Activated CD4-positive, alpha-beta T cell treated with anti-CD3 and anti-CD28 coated beads, Interleukin-2, amount 10 ng/mL, durations not matched to agents 7 days and 5 days (primary cell): ENCODE measurements at regions not wholly inside any gene's neighbourhood (a gene's known extent, or its start where the extent isn't known, plus 50 kb on each side); places are given as distances from the start of the nearest gene placed in this dataset.

Experiments used
- CTCF ChIA-PET: fragments of 350-600 bp; sonication (Branson Sonifier 250); formaldehyde crosslinking; loops from one replicate; lab custom pipeline; 2021; ENCODE audit warnings: antibody characterized with exemption; lab: Charles Lee
- POLR2A ChIA-PET: fragments of 350-600 bp; sonication (Branson Sonifier 250); formaldehyde crosslinking; loops from one replicate; lab custom pipeline; 2021; ENCODE audit warnings: antibody characterized with exemption; lab: Charles Lee
- DNase-seq: peaks from one replicate; pipeline ENCODE4 v3.0.0-alpha.2; 2020
- H3K27ac Mint-ChIP-seq: one replicate; pipeline ENCODE4 v1.8.0; 2021; ENCODE audit warnings: mild to moderate bottlenecking, moderate library complexity, mixed read lengths
- H3K27me3 Mint-ChIP-seq: one replicate; pipeline ENCODE4 v1.8.0; 2021; ENCODE audit warnings: mixed read lengths
- H3K36me3 Mint-ChIP-seq: one replicate; pipeline ENCODE4 v1.8.0; 2021; ENCODE audit warnings: low read depth, mixed read lengths
- H3K4me1 Mint-ChIP-seq: one replicate; pipeline ENCODE4 v1.8.0; 2021; ENCODE audit warnings: mixed read lengths
- H3K4me3 Mint-ChIP-seq: one replicate; pipeline ENCODE4 v1.8.0; 2021; ENCODE audit warnings: mild to moderate bottlenecking, moderate library complexity, mixed read lengths
- H3K9me3 Mint-ChIP-seq: one replicate; pipeline ENCODE4 v1.8.0; 2021; ENCODE audit warnings: mixed read lengths

DNA sequence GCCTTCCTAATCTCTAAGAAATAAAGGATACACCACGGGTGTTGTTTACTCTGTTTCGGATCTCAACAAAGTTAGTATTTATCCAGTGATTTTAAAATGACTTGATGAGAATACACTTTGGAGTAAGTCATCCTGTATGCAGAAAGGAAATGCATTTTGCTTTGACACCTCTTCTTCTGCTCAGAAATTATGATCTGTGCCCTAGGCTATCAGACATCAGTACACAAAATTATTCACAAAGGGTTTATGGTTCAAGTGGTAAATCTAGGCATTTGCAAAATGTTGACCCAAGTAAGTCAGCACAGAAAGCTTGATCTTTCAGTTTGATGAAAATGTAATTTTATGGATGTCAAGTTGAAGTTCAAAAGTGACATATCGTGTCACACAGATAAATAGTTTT lies 248.5 kb downstream of the ATP23 start:
- POLR2A ChIA-PET, result no interaction called here
- H3K36me3 Mint-ChIP-seq, result no peaks in the 10 kb centered on the region
- H3K9me3 Mint-ChIP-seq, result peaks cover 9% of the 10 kb centered on the region
- CTCF ChIA-PET, result no interaction called here
- H3K27me3 Mint-ChIP-seq, result peaks cover 10% of the 10 kb centered on the region
- no peak for DNase-seq
- no peak overlapping the region for H3K27ac Mint-ChIP-seq
- H3K4me3 Mint-ChIP-seq, result no peak overlapping the region
- no peaks in the 10 kb centered on the region for H3K4me1 Mint-ChIP-seq

DNA sequence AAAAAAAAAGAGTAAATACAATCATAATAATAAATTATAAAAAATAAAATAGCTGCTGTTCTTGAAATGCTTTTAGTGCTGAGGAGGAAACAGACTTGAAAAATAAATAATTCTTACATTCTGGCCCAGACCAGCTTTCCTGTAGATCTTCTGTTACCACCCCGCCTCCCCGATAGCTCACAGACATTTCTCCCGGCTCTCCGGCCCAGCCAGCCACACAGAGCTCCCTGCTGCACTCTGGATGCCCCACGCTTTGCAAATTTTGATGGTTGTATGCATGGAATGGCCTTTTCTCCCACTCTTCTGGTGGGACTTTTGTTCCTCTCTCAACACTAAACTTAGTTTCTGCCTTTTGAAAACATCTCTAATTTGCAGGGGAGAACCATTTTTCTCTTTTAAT lies 249.3 kb downstream of the ATP23 start:
- ChIA-PET CTCF (interaction anchor here (0.6 kb wide), 1 partner anchor 15 kb away, joined by 3 read pairs; no protein-coding TSS in a partner anchor), POLR2A (no interaction called here)
- H3K27me3 Mint-ChIP-seq, result peaks cover 10% of the 10 kb centered on the region
- H3K9me3 Mint-ChIP-seq, result peaks cover 8% of the 10 kb centered on the region
- DNase-seq, result no peak
- no peaks in the 10 kb centered on the region for H3K4me1 Mint-ChIP-seq
- H3K4me3 Mint-ChIP-seq, result no peak overlapping the region
- H3K27ac Mint-ChIP-seq, result no peak overlapping the region
- H3K36me3 Mint-ChIP-seq, result no peaks in the 10 kb centered on the region

DNA sequence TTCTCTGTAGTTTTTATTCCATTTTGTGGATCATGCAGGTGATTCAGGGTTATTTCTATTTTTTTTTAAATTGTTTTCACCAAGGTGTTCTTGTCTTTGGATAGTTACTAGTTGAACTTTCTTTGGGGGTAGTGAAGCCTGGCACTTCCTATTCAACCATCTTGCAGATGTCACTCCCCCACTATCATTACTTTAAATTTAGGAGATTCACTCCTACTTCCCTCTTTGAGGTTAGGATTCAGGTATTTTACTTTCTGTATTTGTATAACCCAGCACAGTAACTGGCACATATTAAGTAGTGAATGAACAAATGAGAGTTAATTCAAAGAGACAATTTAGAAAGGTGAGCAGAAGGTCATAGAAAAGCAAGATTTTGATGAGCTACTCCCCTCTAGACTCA lies 255.6 kb downstream of the ATP23 start:
- H3K36me3 Mint-ChIP-seq, result no peaks in the 10 kb centered on the region
- no peaks in the 10 kb centered on the region for H3K4me1 Mint-ChIP-seq
- no peaks in the 10 kb centered on the region for H3K9me3 Mint-ChIP-seq
- no peak overlapping the region for H3K4me3 Mint-ChIP-seq
- ChIA-PET CTCF (no interaction called here), POLR2A (no interaction called here)
- H3K27ac Mint-ChIP-seq, result no peak overlapping the region
- peaks cover 11% of the 10 kb centered on the region for H3K27me3 Mint-ChIP-seq
- no peak for DNase-seq

DNA sequence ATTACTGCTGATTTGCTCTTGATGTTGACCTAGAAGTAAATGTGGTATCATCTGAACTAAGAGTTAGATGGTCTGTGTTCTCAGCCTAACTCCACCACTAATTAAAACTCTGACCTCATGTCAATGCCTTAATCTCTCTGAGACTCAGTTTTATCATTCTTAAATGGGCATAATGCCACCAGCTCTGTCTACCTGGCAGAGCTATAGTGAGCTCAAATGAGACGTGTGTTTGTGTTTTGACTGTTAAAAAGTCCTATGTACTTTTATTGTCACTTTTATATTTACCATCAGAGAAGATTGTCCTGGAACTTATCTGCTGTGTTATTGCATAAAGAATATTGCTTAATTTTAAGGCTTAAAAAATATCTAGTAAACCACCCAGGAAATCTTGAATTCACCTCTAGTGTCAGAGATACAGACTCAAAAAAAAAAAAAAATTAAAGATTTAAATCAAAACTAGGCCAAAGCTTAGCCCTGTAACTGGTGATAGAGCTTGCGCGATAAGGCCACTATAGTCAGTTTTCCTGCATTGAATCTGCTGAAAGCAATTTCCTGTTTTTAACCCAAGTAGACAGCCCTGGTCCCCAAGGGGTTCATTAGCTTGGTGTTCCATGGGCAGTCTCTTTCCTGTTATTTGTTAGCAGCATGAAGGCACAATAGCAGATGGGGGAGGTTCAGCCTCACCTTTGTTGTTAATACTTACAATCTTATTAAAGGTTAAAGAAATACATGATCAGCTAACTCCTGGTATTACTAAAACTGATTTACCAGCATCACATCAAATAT lies 261.8 kb downstream of the ATP23 start:
- Mint-ChIP-seq H3K4me3 (no peak overlapping the region), H3K27ac (no peak overlapping the region), H3K36me3 (no peaks in the 10 kb centered on the region), H3K27me3 (peaks cover 2% of the 10 kb centered on the region), H3K4me1 (no peaks in the 10 kb centered on the region), H3K9me3 (no peaks in the 10 kb centered on the region)
- DNase-seq, result no peak
- CTCF ChIA-PET, result no interaction called here
- POLR2A ChIA-PET, result no interaction called here

DNA sequence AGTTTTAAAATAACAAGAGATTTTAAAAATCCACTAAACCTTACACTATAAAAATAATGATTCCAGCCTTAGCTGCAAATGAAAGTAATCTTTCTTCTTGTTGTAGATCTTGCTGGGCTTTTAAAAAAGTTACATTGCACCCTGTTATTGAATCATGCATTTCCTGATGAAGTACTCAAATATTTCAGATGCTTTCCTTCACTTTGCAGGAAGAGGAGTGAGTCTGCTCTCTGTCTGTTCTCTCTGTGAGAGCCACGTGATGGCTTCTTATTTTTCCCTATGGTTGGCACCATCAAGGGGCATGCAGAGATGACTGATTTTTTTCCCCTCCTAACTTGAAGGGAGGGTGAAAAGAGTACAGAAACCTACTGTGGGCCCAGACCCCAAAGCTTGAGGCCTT lies 262.7 kb downstream of the ATP23 start:
- POLR2A ChIA-PET, result no interaction called here
- no peak overlapping the region for H3K27ac Mint-ChIP-seq

DNA sequence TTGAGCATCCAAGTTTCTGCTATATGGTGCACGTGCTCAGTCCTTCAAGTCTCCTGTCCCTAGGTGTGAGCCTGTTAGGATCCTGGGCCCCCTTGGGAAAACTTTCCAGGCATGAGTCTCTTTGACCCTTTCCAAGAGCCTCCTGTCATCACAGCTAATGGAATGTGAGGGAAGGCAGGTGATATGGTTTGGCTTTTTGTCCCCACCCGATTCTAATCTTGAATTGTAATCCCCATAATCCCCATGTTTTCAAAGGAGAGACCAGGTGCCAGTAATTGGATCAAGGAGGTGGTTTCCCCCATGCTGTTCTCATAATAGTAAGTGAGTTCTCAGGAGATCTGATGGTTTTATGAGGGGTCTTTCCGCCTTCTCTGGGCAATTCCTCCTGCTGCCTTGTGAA lies 265.5 kb downstream of the ATP23 start:
- no peak overlapping the region for H3K4me3 Mint-ChIP-seq
- H3K27ac Mint-ChIP-seq, result no peak overlapping the region
- ChIA-PET CTCF (no interaction called here), POLR2A (no interaction called here)
- H3K9me3 Mint-ChIP-seq, result no peaks in the 10 kb centered on the region
- no peak for DNase-seq
- no peaks in the 10 kb centered on the region for H3K4me1 Mint-ChIP-seq
- H3K27me3 Mint-ChIP-seq, result no peaks in the 10 kb centered on the region
- no peaks in the 10 kb centered on the region for H3K36me3 Mint-ChIP-seq

More for the DNA sequence above, 262.7 kb downstream of the ATP23 start:
- H3K9me3 Mint-ChIP-seq, result no peaks in the 10 kb centered on the region
- CTCF ChIA-PET, result no interaction called here
- H3K4me3 Mint-ChIP-seq, result no peak overlapping the region
- H3K36me3 Mint-ChIP-seq, result no peaks in the 10 kb centered on the region
- H3K4me1 Mint-ChIP-seq, result no peaks in the 10 kb centered on the region
- peaks cover 2% of the 10 kb centered on the region for H3K27me3 Mint-ChIP-seq
- DNase-seq, result no peak

- Mint-ChIP-seq H3K36me3 (no peaks in the 10 kb centered on the region), H3K4me1 (no peaks in the 10 kb centered on the region), H3K9me3 (no peaks in the 10 kb centered on the region), H3K27me3 (peaks cover 3% of the 10 kb centered on the region), H3K27ac (no peak overlapping the region), H3K4me3 (no peak overlapping the region)
- DNase-seq, result no peak
- CTCF ChIA-PET, result no interaction called here
- POLR2A ChIA-PET, result no interaction called here
Measured at GRCh38 chr12:58211211-58211610, 269.8 kb downstream of the ATP23 start.

DNA sequence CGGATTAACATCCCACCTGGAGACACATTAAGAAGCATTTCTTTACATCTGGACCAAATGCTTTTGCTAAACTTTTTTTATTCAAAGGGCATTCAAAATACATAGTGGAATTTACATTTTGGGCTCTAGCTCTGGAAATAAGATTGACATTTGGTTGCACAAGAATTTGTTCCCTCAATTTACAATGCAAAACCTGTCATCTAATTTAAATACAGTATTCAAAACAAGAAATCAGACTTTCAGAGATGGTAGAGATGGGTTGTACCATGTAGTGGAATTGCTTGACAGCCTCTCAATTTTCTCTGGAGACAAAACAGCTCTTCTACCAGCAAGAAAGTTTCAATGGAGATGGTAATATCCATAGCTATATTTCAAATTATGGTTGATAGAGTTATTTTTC lies 275.8 kb downstream of the ATP23 start:
- peaks cover 5% of the 10 kb centered on the region for H3K27me3 Mint-ChIP-seq
- no peak overlapping the region for H3K4me3 Mint-ChIP-seq
- DNase-seq, result no peak
- H3K27ac Mint-ChIP-seq, result no peak overlapping the region
- CTCF ChIA-PET, result no interaction called here
- H3K4me1 Mint-ChIP-seq, result no peaks in the 10 kb centered on the region
- no peaks in the 10 kb centered on the region for H3K9me3 Mint-ChIP-seq
- no peaks in the 10 kb centered on the region for H3K36me3 Mint-ChIP-seq
- POLR2A ChIA-PET, result no interaction called here

DNA sequence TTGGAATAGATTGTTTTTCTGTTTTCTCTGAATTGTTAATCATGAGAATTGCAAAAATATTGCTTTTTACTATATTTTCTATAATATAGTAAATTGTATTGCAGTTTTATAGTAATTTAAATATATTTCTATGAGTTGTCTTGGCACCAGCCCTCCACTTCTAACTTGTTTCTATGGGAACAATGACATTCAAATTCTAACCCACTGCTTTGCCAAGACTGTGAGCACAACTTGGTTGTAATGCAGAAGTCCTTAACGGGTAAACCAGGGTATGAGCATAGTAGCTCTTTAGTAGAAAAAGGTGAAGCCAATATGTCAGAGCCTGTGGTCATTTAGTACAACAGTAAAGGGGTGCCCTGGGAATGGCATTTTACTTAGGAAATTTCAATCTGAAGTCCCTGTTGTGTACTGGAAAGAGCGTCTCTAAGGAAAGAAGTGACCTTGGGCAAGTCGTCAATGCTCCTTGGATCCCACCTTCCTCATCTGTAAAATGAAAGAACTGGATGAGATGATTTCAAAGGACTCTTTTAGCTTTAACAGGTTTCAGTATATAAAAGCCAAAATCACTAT lies 283.3 kb downstream of the ATP23 start:
- ChIA-PET POLR2A (no interaction called here), CTCF (no interaction called here)
- H3K9me3 Mint-ChIP-seq, result no peaks in the 10 kb centered on the region
- no peaks in the 10 kb centered on the region for H3K4me1 Mint-ChIP-seq
- H3K27me3 Mint-ChIP-seq, result no peaks in the 10 kb centered on the region
- no peak overlapping the region for H3K27ac Mint-ChIP-seq
- DNase-seq, result no peak
- H3K36me3 Mint-ChIP-seq, result no peaks in the 10 kb centered on the region
- no peak overlapping the region for H3K4me3 Mint-ChIP-seq

- Mint-ChIP-seq H3K4me1 (no peaks in the 10 kb centered on the region), H3K36me3 (no peaks in the 10 kb centered on the region), H3K4me3 (no peak overlapping the region), H3K27me3 (no peaks in the 10 kb centered on the region), H3K27ac (no peak overlapping the region), H3K9me3 (no peaks in the 10 kb centered on the region)
- ChIA-PET POLR2A (no interaction called here), CTCF (no interaction called here)
- no peak for DNase-seq
Measured at GRCh38 chr12:58225203-58225877, 284.0 kb downstream of the ATP23 start.

DNA sequence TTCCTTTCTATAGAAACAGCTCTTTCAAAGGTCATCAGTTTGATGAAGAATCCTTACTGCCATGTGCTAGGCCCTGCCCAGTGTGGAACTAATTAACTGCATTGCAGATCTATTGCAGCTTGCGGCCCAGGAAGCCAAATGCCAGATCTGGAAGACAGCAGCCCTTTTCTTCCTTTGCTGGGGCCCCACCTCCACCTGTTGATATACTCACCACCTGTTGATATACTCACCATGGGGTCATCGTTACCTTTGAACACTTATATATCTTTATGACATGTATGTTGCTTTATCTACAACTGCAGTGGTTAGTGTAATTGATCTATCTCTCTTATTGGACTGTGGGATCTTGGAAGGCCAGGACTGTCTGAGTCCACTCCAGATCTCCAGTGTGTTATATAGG lies 292.5 kb downstream of the ATP23 start:
- Mint-ChIP-seq H3K4me1 (no peaks in the 10 kb centered on the region), H3K27ac (no peak overlapping the region), H3K27me3 (no peaks in the 10 kb centered on the region), H3K9me3 (no peaks in the 10 kb centered on the region), H3K4me3 (no peak overlapping the region), H3K36me3 (no peaks in the 10 kb centered on the region)
- DNase-seq, result no peak
- ChIA-PET CTCF (no interaction called here), POLR2A (no interaction called here)

- POLR2A ChIA-PET, result no interaction called here
Measured at GRCh38 chr12:58238411-58238810, 297.0 kb downstream of the ATP23 start.

GRCh38 chr12:58241099-58241498 lies 299.7 kb downstream of the ATP23 start:
- no peak for DNase-seq
- H3K4me1 Mint-ChIP-seq, result no peaks in the 10 kb centered on the region
- H3K9me3 Mint-ChIP-seq, result no peaks in the 10 kb centered on the region
- H3K36me3 Mint-ChIP-seq, result no peaks in the 10 kb centered on the region
- no peak overlapping the region for H3K4me3 Mint-ChIP-seq
- CTCF ChIA-PET, result no interaction called here
- peaks cover 2% of the 10 kb centered on the region for H3K27me3 Mint-ChIP-seq
- H3K27ac Mint-ChIP-seq, result no peak overlapping the region
- POLR2A ChIA-PET, result no interaction called here

More at GRCh38 chr12:58238411-58238810, 297.0 kb downstream of the ATP23 start:
- Mint-ChIP-seq H3K4me3 (no peak overlapping the region), H3K27ac (no peak overlapping the region), H3K27me3 (peaks cover 2% of the 10 kb centered on the region), H3K4me1 (no peaks in the 10 kb centered on the region), H3K36me3 (no peaks in the 10 kb centered on the region), H3K9me3 (no peaks in the 10 kb centered on the region)
- DNase-seq, result no peak
- CTCF ChIA-PET, result no interaction called here
